GM12878 (cell line): ENCODE measurements at regions not wholly inside any gene's neighbourhood (a gene's known extent, or its start where the extent isn't known, plus 50 kb on each side); places are given as distances from the start of the nearest gene placed in this dataset.

Source experiments
- CTCF ChIP-seq, 3 experiments: IDR thresholded peaks in 2 of 3; conservative IDR thresholded peaks in 1 of 3; 2 replicates each; pipeline ENCODE4 v1.5.1; 2011; ENCODE audit warnings: low read depth in 3 of 3, low read length in 3 of 3, mild to moderate bottlenecking in 3 of 3, control low read depth in 2 of 3, moderate library complexity in 2 of 3, inconsistent platforms in 1 of 3, mixed read lengths in 1 of 3; ENCODE audit not compliant: control insufficient read depth in 2 of 3, insufficient read depth in 1 of 3; ENCODE audit errors: extremely low read depth in 1 of 3
- ELK1 ChIP-seq: IDR thresholded peaks from 2 replicates; pipeline ENCODE4 v1.6.1; 2012; ENCODE audit warnings: low read depth, low read length, improper control_type of control experiment
- EP300 ChIP-seq, 2 experiments: fragments of 150-350 bp in 1 of 2; IDR thresholded peaks; 2 replicates each; pipeline ENCODE4 v1.6.1; 2011 to 2012; ENCODE audit warnings: low read depth in 2 of 2, low read length in 2 of 2, borderline replicate concordance in 1 of 2, improper control_type of control experiment in 1 of 2, inconsistent platforms in 1 of 2; ENCODE audit not compliant: control insufficient read depth in 1 of 2
- HDGF ChIP-seq: fragments of 450-650 bp; IDR thresholded peaks from 2 replicates; pipeline ENCODE4 v1.6.1; 2016; ENCODE audit warnings: antibody characterized with exemption
- NFIC ChIP-seq: IDR thresholded peaks from 2 replicates; pipeline ENCODE4 v1.6.1; 2012; ENCODE audit warnings: low read depth, mild to moderate bottlenecking, inconsistent platforms, low read length, moderate library complexity
- PAX5 ChIP-seq: IDR thresholded peaks from 2 replicates; pipeline ENCODE4 v1.6.1; 2011; ENCODE audit warnings: low read depth, low read length, borderline replicate concordance
- RBBP5 ChIP-seq: fragments of 200-600 bp; sonication (generic); conservative IDR thresholded peaks from 2 replicates; pipeline ENCODE4 v1.6.1; 2016
- RUNX3 ChIP-seq: IDR thresholded peaks from 2 replicates; pipeline ENCODE4 v1.6.1; 2012; ENCODE audit warnings: low read length, inconsistent platforms
- SKIL ChIP-seq: fragments of 450-650 bp; IDR thresholded peaks from 2 replicates; pipeline ENCODE4 v1.6.1; 2017; ENCODE audit warnings: mild to moderate bottlenecking, low read depth, inconsistent platforms; ENCODE audit not compliant: poor library complexity, severe bottlenecking
- SMAD5 ChIP-seq: IDR thresholded peaks from 2 replicates; pipeline ENCODE4 v1.6.1; 2016; ENCODE audit warnings: antibody characterized with exemption, low read depth
- SRF ChIP-seq, 2 experiments: IDR thresholded peaks; 2 replicates each; pipeline ENCODE4 v1.6.1; 2011; ENCODE audit warnings: low read depth in 2 of 2, low read length in 2 of 2, mild to moderate bottlenecking in 1 of 2, moderate library complexity in 1 of 2
- ZBED1 ChIP-seq: IDR thresholded peaks from 2 replicates; pipeline ENCODE4 v1.6.1; 2016; ENCODE audit warnings: borderline replicate concordance
- ZZZ3 ChIP-seq: IDR thresholded peaks from 2 replicates; pipeline ENCODE4 v1.6.1; 2011; ENCODE audit warnings: low read depth; ENCODE audit not compliant: control insufficient read depth, insufficient read length

GRCh38 chr4:3369781-3370674, 71.7 kb upstream of the HGFAC start:
- TF ChIP-seq ELK1: no peak
- no peak for TF ChIP-seq ZZZ3
- no peak for TF ChIP-seq PAX5
- TF ChIP-seq NFIC: no peak; the same call in 1 of the 2 replicates
- peak; percentile 65 for TF ChIP-seq RUNX3
- TF ChIP-seq RBBP5: no peak
- no peak for TF ChIP-seq EP300 (IDR thresholded peaks at IDR 0.05; ENCODE audit: borderline replicate concordance in 1 of 2, control insufficient read depth in 1 of 2, low read depth in 2 of 2, low read length in 2 of 2)
- no peak for TF ChIP-seq ZBED1
- no peak for TF ChIP-seq SMAD5
- no peak for TF ChIP-seq CTCF (IDR thresholded peaks at IDR 0.05 in 2 of 3, conservative IDR thresholded peaks at IDR 0.05 in 1 of 3; ENCODE audit: control insufficient read depth in 2 of 3, extremely low read depth in 1 of 3, insufficient read depth in 1 of 3, low read depth in 3 of 3, low read length in 3 of 3)
- no peak for TF ChIP-seq SRF (IDR thresholded peaks at IDR 0.05; ENCODE audit: low read depth in 2 of 2, low read length in 2 of 2)
- TF ChIP-seq HDGF: no peak
- TF ChIP-seq SKIL: no peak
